Bronchial epithelial cell (primary cell): ENCODE measurements at regions not wholly inside any gene's neighbourhood (a gene's known extent, or its start where the extent isn't known, plus 50 kb on each side); places are given as distances from the start of the nearest gene placed in this dataset.

ENCODE experiments used
- DNase-seq: peaks from one replicate; pipeline ENCODE4 v3.0.0-alpha.2; 2010; ENCODE audit warnings: low read depth
- FAIRE-seq: peaks from 2 replicates; lab custom pipeline; 2011; peaks lifted over from hg19 to GRCh38; lab: Jason Lieb, UNC
- H3K27me3 ChIP-seq: 2 replicates; pipeline ENCODE4 v1.5.1; 2011; ENCODE audit warnings: low read length; ENCODE audit not compliant: control insufficient read depth, insufficient read depth
- H3K36me3 ChIP-seq: 2 replicates; pipeline ENCODE4 v1.5.1; 2011; ENCODE audit warnings: low read length; ENCODE audit not compliant: control insufficient read depth, insufficient read depth
- H3K4me3 ChIP-seq: 2 replicates; pipeline ENCODE4 v1.5.1; 2011; ENCODE audit warnings: mild to moderate bottlenecking, low read depth, low read length, control low read depth
- CTCF ChIP-seq: IDR thresholded peaks from 2 replicates; pipeline ENCODE4 v1.5.1; 2011; ENCODE audit warnings: mild to moderate bottlenecking, moderate library complexity, low read length, control low read depth, inconsistent platforms; ENCODE audit not compliant: insufficient read depth, severe bottlenecking

GRCh38 chr18:72692086-72692485 is 147.9 kb upstream of the CBLN2 start:
- no peak for FAIRE-seq
- Histone ChIP-seq H3K4me3 (no peak overlapping the region), H3K36me3 (no peaks in the 10 kb centered on the region), H3K27me3 (no peaks in the 10 kb centered on the region)
- peak; percentile 6 for DNase-seq
- TF ChIP-seq CTCF: no peak

GRCh38 chr18:72687736-72688135 is 143.6 kb upstream of the CBLN2 start:
- no peak overlapping the region for H3K4me3 ChIP-seq
- no peak for TF ChIP-seq CTCF
- no peaks in the 10 kb centered on the region for H3K36me3 ChIP-seq
- DNase-seq (no peak), FAIRE-seq (no peak)
- no peaks in the 10 kb centered on the region for H3K27me3 ChIP-seq

GRCh38 chr18:72675394-72675793 is 131.3 kb upstream of the CBLN2 start:
- H3K27me3 ChIP-seq: no peaks in the 10 kb centered on the region
- no peak for TF ChIP-seq CTCF
- DNase-seq: no peak
- peak; percentile 23 for FAIRE-seq
- H3K4me3 ChIP-seq: no peak overlapping the region
- no peaks in the 10 kb centered on the region for H3K36me3 ChIP-seq

- no peak for TF ChIP-seq CTCF
- Histone ChIP-seq H3K4me3 (no peak overlapping the region), H3K36me3 (no peaks in the 10 kb centered on the region), H3K27me3 (no peaks in the 10 kb centered on the region)
- DNase-seq (no peak), FAIRE-seq (no peak)
Observed at GRCh38 chr18:72674710-72675109, 130.6 kb upstream of the CBLN2 start.

- FAIRE-seq: no peak
- H3K4me3 ChIP-seq: no peak overlapping the region
- TF ChIP-seq CTCF: no peak
Observed at GRCh38 chr18:72673242-72673641, 129.1 kb upstream of the CBLN2 start.

More at GRCh38 chr18:72673242-72673641, 129.1 kb upstream of the CBLN2 start:
- Histone ChIP-seq H3K36me3 (no peaks in the 10 kb centered on the region), H3K27me3 (no peaks in the 10 kb centered on the region)
- DNase-seq: no peak
